Gastroesophageal sphincter (tissue), 3 donors: ENCODE measurements at regions not wholly inside any gene's neighbourhood (a gene's known extent, or its start where the extent isn't known, plus 50 kb on each side); places are given as distances from the start of the nearest gene placed in this dataset.

Source experiments
- POLR2A ChIP-seq, 2 donors: fragments of 450-650 bp; IDR thresholded peaks; one replicate each; pipeline ENCODE4 v1.6.1; 2017; ENCODE audit warnings: antibody characterized with exemption in 2 of 2, mild to moderate bottlenecking in 2 of 2, moderate library complexity in 1 of 2
- TF ChIP-seq, protein P1 (sequence below), 4 experiments: fragments of 200-600 bp in 2 of 4; fragments of 450-650 bp in 2 of 4; sonication (generic) in 1 of 4; IDR thresholded peaks; one replicate each; pipeline ENCODE4 v1.5.1; 2017 to 2019; ENCODE audit warnings: antibody characterized with exemption in 4 of 4, mild to moderate bottlenecking in 2 of 4, moderate library complexity in 2 of 4

DNA sequence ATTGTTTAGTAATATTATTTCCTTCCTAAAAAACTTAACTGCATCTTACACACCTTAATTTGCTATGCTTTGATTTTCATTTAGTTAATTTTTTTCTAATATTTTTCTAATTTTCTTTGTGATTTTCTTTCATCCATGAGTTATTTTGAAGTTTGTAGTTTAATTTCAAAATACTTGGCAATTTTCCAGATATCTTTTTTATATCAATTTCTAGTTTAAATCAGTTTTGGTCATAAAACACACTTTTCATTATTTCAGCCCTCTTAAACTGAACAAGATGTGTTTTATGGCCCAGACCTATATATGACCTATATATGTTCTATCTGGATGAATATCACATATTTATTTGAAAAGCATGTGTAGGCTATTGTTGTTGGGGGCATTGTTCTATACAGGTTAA is 759.9 kb upstream of the SGO1 start:
- TF ChIP-seq, protein P1, sequence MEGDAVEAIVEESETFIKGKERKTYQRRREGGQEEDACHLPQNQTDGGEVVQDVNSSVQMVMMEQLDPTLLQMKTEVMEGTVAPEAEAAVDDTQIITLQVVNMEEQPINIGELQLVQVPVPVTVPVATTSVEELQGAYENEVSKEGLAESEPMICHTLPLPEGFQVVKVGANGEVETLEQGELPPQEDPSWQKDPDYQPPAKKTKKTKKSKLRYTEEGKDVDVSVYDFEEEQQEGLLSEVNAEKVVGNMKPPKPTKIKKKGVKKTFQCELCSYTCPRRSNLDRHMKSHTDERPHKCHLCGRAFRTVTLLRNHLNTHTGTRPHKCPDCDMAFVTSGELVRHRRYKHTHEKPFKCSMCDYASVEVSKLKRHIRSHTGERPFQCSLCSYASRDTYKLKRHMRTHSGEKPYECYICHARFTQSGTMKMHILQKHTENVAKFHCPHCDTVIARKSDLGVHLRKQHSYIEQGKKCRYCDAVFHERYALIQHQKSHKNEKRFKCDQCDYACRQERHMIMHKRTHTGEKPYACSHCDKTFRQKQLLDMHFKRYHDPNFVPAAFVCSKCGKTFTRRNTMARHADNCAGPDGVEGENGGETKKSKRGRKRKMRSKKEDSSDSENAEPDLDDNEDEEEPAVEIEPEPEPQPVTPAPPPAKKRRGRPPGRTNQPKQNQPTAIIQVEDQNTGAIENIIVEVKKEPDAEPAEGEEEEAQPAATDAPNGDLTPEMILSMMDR (IDR thresholded peaks at IDR 0.05): no peak
- TF ChIP-seq POLR2A (IDR thresholded peaks at IDR 0.05): no peak
